ENCODE measurements at regions not wholly inside any gene's neighbourhood (a gene's known extent, or its start where the extent isn't known, plus 50 kb on each side); places are given as distances from the start of the nearest gene placed in this dataset.

GRCh38 chr4:41856797-41857196 lies 78.4 kb upstream of the TMEM33 start:
- H3K4me1 ChIP-seq, result no peaks in the 10 kb centered on the region
- no peaks in the 10 kb centered on the region for H3K36me3 ChIP-seq
- peaks cover 0 to 61% (median 0%) of the 10 kb centered on the region in 4 donors for H3K27me3 ChIP-seq
- intact Hi-C loops (cut with DNase I), result no loop called here
- no peak overlapping the region for H3K4me3 ChIP-seq
- H3K27ac ChIP-seq, result no peak overlapping the region
- 80 to 89% methylated on average over 2 of the region's 2 CpGs for WGBS, 2 donors
- DNase-seq, result no peak
- no peaks in the 10 kb centered on the region for H3K9me3 ChIP-seq
- TF ChIP-seq CTCF (IDR thresholded peaks at IDR 0.05) (no peak), POLR2A (IDR thresholded peaks at IDR 0.05) (no peak)

GRCh38 chr4:41853973-41854372 lies 81.3 kb upstream of the TMEM33 start:
- H3K4me3 ChIP-seq, result no peak overlapping the region
- no peak for TF ChIP-seq POLR2A (IDR thresholded peaks at IDR 0.05)
- no peak for TF ChIP-seq CTCF (IDR thresholded peaks at IDR 0.05)
- WGBS, 2 donors, result 86 to 90% methylated on average over 2 of the region's 2 CpGs
- no peaks in the 10 kb centered on the region for H3K9me3 ChIP-seq
- no peaks in the 10 kb centered on the region for H3K36me3 ChIP-seq
- peaks cover 0 to 40% (median 0%) of the 10 kb centered on the region in 4 donors for H3K27me3 ChIP-seq
- DNase-seq, result no peak
- H3K4me1 ChIP-seq, result no peaks in the 10 kb centered on the region
- intact Hi-C loops (cut with DNase I), result no loop called here
- no peak overlapping the region for H3K27ac ChIP-seq

GRCh38 chr4:41852229-41852628 lies 83.0 kb upstream of the TMEM33 start:
- 52 to 54% methylated on average over 2 of the region's 2 CpGs for WGBS, 2 donors
- intact Hi-C loops (cut with DNase I), result no loop called here
- no peak overlapping the region for H3K4me3 ChIP-seq
- no peaks in the 10 kb centered on the region for H3K9me3 ChIP-seq
- H3K4me1 ChIP-seq, result no peaks in the 10 kb centered on the region
- no peaks in the 10 kb centered on the region for H3K36me3 ChIP-seq
- no peak for TF ChIP-seq POLR2A (IDR thresholded peaks at IDR 0.05)
- no peak for TF ChIP-seq CTCF (IDR thresholded peaks at IDR 0.05)
- no peak for DNase-seq
- peaks cover 0 to 30% (median 0%) of the 10 kb centered on the region in 4 donors for H3K27me3 ChIP-seq
- H3K27ac ChIP-seq, result no peak overlapping the region

- no peak overlapping the region for H3K27ac ChIP-seq
- TF ChIP-seq CTCF (IDR thresholded peaks at IDR 0.05), result no peak
- no peak for TF ChIP-seq POLR2A (IDR thresholded peaks at IDR 0.05)
- no peak for DNase-seq
- H3K4me3 ChIP-seq, result no peak overlapping the region
- H3K9me3 ChIP-seq, result no peaks in the 10 kb centered on the region
- no peaks in the 10 kb centered on the region for H3K4me1 ChIP-seq
- H3K36me3 ChIP-seq, result no peaks in the 10 kb centered on the region
- 67 to 77% methylated on average over 2 of the region's 2 CpGs for WGBS, 2 donors
- peaks cover 0 to 24% (median 0%) of the 10 kb centered on the region in 4 donors for H3K27me3 ChIP-seq
- intact Hi-C loops (cut with DNase I), result no loop called here
These were observed 83.6 kb upstream of the TMEM33 start for GRCh38 chr4:41851621-41852020.

GRCh38 chr4:41844327-41844726 lies 90.9 kb upstream of the TMEM33 start:
- intact Hi-C loops (cut with DNase I), result no loop called here
- no peak for DNase-seq
- H3K4me3 ChIP-seq, result no peak overlapping the region
- peaks cover 0 to 1% (median 0%) of the 10 kb centered on the region in 4 donors for H3K27me3 ChIP-seq
- TF ChIP-seq POLR2A (IDR thresholded peaks at IDR 0.05) (no peak), CTCF (IDR thresholded peaks at IDR 0.05) (no peak)
- no peak overlapping the region for H3K27ac ChIP-seq
- H3K36me3 ChIP-seq, result no peaks in the 10 kb centered on the region
- H3K4me1 ChIP-seq, result peaks cover 0 to 18% (median 5%) of the 10 kb centered on the region in 3 donors
- H3K9me3 ChIP-seq, result no peaks in the 10 kb centered on the region

All from esophagus squamous epithelium (tissue), 5 donors.